Astrocyte (in vitro differentiated cells and primary cell): ENCODE measurements at regions not wholly inside any gene's neighbourhood (a gene's known extent, or its start where the extent isn't known, plus 50 kb on each side); places are given as distances from the start of the nearest gene placed in this dataset.

Experiments used
- EZH2 ChIP-seq: IDR thresholded peaks from 2 replicates; pipeline ENCODE4 v1.6.1; 2012; ENCODE audit warnings: mild to moderate bottlenecking, low read length, inconsistent platforms; ENCODE audit not compliant: insufficient read depth
- TF ChIP-seq, protein P1 (sequence below): IDR thresholded peaks from 2 replicates; pipeline ENCODE4 v1.5.1; 2011; ENCODE audit warnings: low read depth, mild to moderate bottlenecking, inconsistent platforms, low read length, moderate library complexity; ENCODE audit not compliant: insufficient read depth

DNA sequence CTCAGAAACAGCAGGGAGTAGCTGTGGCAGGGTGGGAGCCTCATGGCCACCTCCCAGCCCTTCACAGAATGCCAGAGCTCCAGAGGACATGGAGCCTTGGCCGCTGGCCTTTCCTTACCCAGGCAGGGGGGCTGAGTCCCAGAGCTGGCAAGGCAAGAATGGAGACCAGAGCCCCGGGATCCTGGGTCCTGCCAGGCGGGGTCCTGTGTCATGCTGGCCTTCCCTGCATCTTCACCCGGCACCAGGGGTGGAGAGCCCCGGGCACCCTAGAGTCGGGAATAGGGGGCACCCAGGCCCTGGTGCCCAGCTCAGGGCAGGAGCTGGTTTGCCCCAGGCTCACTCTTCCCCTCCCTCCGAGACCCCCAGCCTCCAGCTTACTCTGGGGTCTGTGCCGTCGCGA is 519.9 kb downstream of the TBC1D22A start:
- TF ChIP-seq, protein P1, sequence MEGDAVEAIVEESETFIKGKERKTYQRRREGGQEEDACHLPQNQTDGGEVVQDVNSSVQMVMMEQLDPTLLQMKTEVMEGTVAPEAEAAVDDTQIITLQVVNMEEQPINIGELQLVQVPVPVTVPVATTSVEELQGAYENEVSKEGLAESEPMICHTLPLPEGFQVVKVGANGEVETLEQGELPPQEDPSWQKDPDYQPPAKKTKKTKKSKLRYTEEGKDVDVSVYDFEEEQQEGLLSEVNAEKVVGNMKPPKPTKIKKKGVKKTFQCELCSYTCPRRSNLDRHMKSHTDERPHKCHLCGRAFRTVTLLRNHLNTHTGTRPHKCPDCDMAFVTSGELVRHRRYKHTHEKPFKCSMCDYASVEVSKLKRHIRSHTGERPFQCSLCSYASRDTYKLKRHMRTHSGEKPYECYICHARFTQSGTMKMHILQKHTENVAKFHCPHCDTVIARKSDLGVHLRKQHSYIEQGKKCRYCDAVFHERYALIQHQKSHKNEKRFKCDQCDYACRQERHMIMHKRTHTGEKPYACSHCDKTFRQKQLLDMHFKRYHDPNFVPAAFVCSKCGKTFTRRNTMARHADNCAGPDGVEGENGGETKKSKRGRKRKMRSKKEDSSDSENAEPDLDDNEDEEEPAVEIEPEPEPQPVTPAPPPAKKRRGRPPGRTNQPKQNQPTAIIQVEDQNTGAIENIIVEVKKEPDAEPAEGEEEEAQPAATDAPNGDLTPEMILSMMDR, result no peak
- TF ChIP-seq EZH2, result no peak
